ENCODE measurements at regions not wholly inside any gene's neighbourhood (a gene's known extent, or its start where the extent isn't known, plus 50 kb on each side); places are given as distances from the start of the nearest gene placed in this dataset.

DNA sequence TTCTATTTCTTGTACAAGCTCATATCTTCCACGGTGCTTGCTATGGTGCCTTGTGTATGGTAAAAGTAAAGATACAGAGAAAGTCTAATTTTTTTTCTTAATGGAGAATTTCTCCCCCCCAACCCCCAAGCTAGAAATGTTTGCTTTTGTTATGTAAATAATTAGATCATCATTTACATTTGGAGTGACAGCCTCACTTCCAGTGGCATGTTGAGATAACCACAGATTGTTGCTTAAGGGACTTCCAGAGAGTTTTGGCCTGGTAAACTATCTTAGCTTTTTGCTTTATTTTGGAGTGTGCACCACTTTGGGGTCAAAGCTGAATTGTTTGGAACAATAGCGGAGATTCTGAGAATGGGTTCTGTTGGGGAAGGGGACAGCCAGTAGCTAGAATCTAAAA, 129.7 kb downstream of the ZNF365 start:
- Histone ChIP-seq H2AFZ (ENCODE audit: control insufficient read depth, low read length) (no peak overlapping the region), H3K79me2 (ENCODE audit: control insufficient read depth, insufficient read depth, low read length) (no peaks in the 10 kb centered on the region), H3K9ac (ENCODE audit: control insufficient read depth, extremely low read depth, insufficient read depth, low read length) (no peak overlapping the region), H3K27me3 (ENCODE audit: control insufficient read depth, extremely low read depth, insufficient read depth, low read length) (peaks cover 3% of the 10 kb centered on the region), H3K9me1 (ENCODE audit: control insufficient read depth, extremely low read depth, insufficient read depth, low read length) (no peaks in the 10 kb centered on the region), H3K36me3 (ENCODE audit: control insufficient read depth in 2 of 2, extremely low read depth in 1 of 2, insufficient read depth in 2 of 2, low read length in 2 of 2) (no peaks in the 10 kb centered on the region), H3K27ac (ENCODE audit: control insufficient read depth, insufficient read depth, low read length) (no peak overlapping the region), H4K20me1 (ENCODE audit: control insufficient read depth, extremely low read depth, insufficient read depth, low read length) (no peaks in the 10 kb centered on the region), H3K4me3 (ENCODE audit: control insufficient read depth in 2 of 3, extremely low read depth in 1 of 3, insufficient read depth in 2 of 3, low read depth in 1 of 3, low read length in 3 of 3) (no peak overlapping the region), H3K4me2 (ENCODE audit: control insufficient read depth, extremely low read depth, insufficient read depth, low read depth, low read length) (no peak overlapping the region), H3K4me1 (ENCODE audit: control insufficient read depth, extremely low read depth, insufficient read depth, low read length) (no peaks in the 10 kb centered on the region), H3K9me3 (ENCODE audit: control insufficient read depth, low read depth, low read length) (no peaks in the 10 kb centered on the region)
- FAIRE-seq, result no peak
- dilution Hi-C loops (cut with MboI; ENCODE audit: extremely low pct_ligation_motif_present, low sequenced_read_pairs), result no loop called here
- no peak for DNase-seq (ENCODE audit: low read depth, low spot score)
- TF ChIP-seq EZH2 (IDR thresholded peaks at IDR 0.05; ENCODE audit: low read length), result no peak
- TF ChIP-seq, protein P1, sequence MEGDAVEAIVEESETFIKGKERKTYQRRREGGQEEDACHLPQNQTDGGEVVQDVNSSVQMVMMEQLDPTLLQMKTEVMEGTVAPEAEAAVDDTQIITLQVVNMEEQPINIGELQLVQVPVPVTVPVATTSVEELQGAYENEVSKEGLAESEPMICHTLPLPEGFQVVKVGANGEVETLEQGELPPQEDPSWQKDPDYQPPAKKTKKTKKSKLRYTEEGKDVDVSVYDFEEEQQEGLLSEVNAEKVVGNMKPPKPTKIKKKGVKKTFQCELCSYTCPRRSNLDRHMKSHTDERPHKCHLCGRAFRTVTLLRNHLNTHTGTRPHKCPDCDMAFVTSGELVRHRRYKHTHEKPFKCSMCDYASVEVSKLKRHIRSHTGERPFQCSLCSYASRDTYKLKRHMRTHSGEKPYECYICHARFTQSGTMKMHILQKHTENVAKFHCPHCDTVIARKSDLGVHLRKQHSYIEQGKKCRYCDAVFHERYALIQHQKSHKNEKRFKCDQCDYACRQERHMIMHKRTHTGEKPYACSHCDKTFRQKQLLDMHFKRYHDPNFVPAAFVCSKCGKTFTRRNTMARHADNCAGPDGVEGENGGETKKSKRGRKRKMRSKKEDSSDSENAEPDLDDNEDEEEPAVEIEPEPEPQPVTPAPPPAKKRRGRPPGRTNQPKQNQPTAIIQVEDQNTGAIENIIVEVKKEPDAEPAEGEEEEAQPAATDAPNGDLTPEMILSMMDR (optimal IDR thresholded peaks at IDR 0.05 in 1 of 3, IDR thresholded peaks at IDR 0.05 in 1 of 3, conservative IDR thresholded peaks at IDR 0.05 in 1 of 3; ENCODE audit: extremely low read depth in 1 of 3, insufficient read depth in 2 of 3, low read length in 3 of 3), result no peak

DNA sequence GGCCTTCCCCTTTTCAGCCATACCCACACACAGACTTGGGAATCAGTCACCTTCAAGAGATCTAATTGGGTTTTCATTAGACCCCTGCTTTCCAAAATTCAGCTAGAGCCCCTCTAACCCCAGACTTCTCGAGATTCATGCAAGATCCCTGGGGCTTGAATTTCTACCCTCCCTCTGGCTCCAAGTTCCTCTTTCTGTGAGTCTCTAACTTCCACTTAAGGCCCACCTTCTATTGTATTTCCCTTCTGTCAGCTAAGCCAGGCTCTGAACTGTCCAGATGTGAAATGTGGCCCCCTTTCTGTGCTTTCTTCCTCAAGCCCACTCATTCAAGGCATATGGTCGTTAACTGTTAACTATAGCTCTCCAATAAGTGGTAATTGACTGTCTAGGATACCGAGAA, 132.2 kb downstream of the ZNF365 start:
- FAIRE-seq, result no peak
- Histone ChIP-seq H3K4me2 (ENCODE audit: control insufficient read depth, extremely low read depth, insufficient read depth, low read depth, low read length) (no peak overlapping the region), H3K4me3 (ENCODE audit: control insufficient read depth in 2 of 3, extremely low read depth in 1 of 3, insufficient read depth in 2 of 3, low read depth in 1 of 3, low read length in 3 of 3) (no peak overlapping the region), H3K36me3 (ENCODE audit: control insufficient read depth in 2 of 2, extremely low read depth in 1 of 2, insufficient read depth in 2 of 2, low read length in 2 of 2) (no peaks in the 10 kb centered on the region), H3K27ac (ENCODE audit: control insufficient read depth, insufficient read depth, low read length) (no peak overlapping the region), H4K20me1 (ENCODE audit: control insufficient read depth, extremely low read depth, insufficient read depth, low read length) (no peaks in the 10 kb centered on the region), H3K4me1 (ENCODE audit: control insufficient read depth, extremely low read depth, insufficient read depth, low read length) (no peaks in the 10 kb centered on the region), H3K27me3 (ENCODE audit: control insufficient read depth, extremely low read depth, insufficient read depth, low read length) (no peaks in the 10 kb centered on the region), H3K79me2 (ENCODE audit: control insufficient read depth, insufficient read depth, low read length) (no peaks in the 10 kb centered on the region), H2AFZ (ENCODE audit: control insufficient read depth, low read length) (no peak overlapping the region), H3K9me3 (ENCODE audit: control insufficient read depth, low read depth, low read length) (no peaks in the 10 kb centered on the region), H3K9ac (ENCODE audit: control insufficient read depth, extremely low read depth, insufficient read depth, low read length) (no peak overlapping the region), H3K9me1 (ENCODE audit: control insufficient read depth, extremely low read depth, insufficient read depth, low read length) (no peaks in the 10 kb centered on the region)
- DNase-seq (ENCODE audit: low read depth, low spot score), result no peak
- dilution Hi-C loops (cut with MboI; ENCODE audit: extremely low pct_ligation_motif_present, low sequenced_read_pairs), result no loop called here
- no peak for TF ChIP-seq EZH2 (IDR thresholded peaks at IDR 0.05; ENCODE audit: low read length)
- TF ChIP-seq, protein P1 (optimal IDR thresholded peaks at IDR 0.05 in 1 of 3, IDR thresholded peaks at IDR 0.05 in 1 of 3, conservative IDR thresholded peaks at IDR 0.05 in 1 of 3; ENCODE audit: extremely low read depth in 1 of 3, insufficient read depth in 2 of 3, low read length in 3 of 3), result no peak
